Heart left ventricle (tissue), 16 donors: ENCODE measurements at regions not wholly inside any gene's neighbourhood (a gene's known extent, or its start where the extent isn't known, plus 50 kb on each side); places are given as distances from the start of the nearest gene placed in this dataset.

Source experiments
- ATAC-seq, 4 donors: fragments of 200-7000 bp; cut with Tn5 transposase; one replicate each; pipeline ENCODE4 v1.9.1; 2020 to 2022; ENCODE audit warnings: moderate library complexity in 4 of 4, mild to moderate bottlenecking in 3 of 4, moderate number of reproducible peaks in 1 of 4
- DNase-seq, 5 donors: peaks; one replicate each; pipeline ENCODE4 v3.0.0-alpha.2; 2020
- H3K27ac ChIP-seq, 12 donors: fragments of 200-600 bp; sonication (generic) in 4 of 12; one replicate each; pipeline versions ENCODE4 v1.5.0 to v1.8.0; 2016 to 2022; ENCODE audit warnings: mild to moderate bottlenecking in 2 of 12
- H3K27me3 ChIP-seq, 9 donors: fragments of 200-600 bp; sonication (generic) in 2 of 9; one replicate each; pipeline versions ENCODE4 v1.5.1 to v1.8.0; 2016 to 2022; ENCODE audit warnings: mild to moderate bottlenecking in 3 of 9
- H3K36me3 ChIP-seq, 9 donors: fragments of 200-600 bp; sonication (generic) in 2 of 9; one replicate each; pipeline versions ENCODE4 v1.5.0 to v1.8.0; 2018 to 2022; ENCODE audit warnings: mild to moderate bottlenecking in 2 of 9
- H3K4me1 ChIP-seq, 12 donors: fragments of 200-600 bp; sonication (generic) in 4 of 12; one replicate each; pipeline versions ENCODE4 v1.5.0 to v1.8.0; 2016 to 2022; ENCODE audit warnings: mild to moderate bottlenecking in 3 of 12
- H3K4me3 ChIP-seq, 12 donors: fragments of 200-600 bp; sonication (generic) in 4 of 12; one replicate each; pipeline versions ENCODE4 v1.5.0 to v1.8.0; 2017 to 2022; ENCODE audit warnings: mild to moderate bottlenecking in 9 of 12, moderate library complexity in 4 of 12
- H3K9me3 ChIP-seq, 12 donors: fragments of 200-600 bp; sonication (generic) in 4 of 12; one replicate each; pipeline versions ENCODE4 v1.5.0 to v1.8.0; 2016 to 2022; ENCODE audit warnings: mild to moderate bottlenecking in 1 of 12
- CTCF ChIP-seq, 12 donors: fragments of 200-600 bp; sonication (generic) in 4 of 12; IDR thresholded peaks; one replicate each; pipeline versions ENCODE4 v1.5.0 to v1.8.0; 2018 to 2022; ENCODE audit warnings: antibody characterized with exemption in 12 of 12, mild to moderate bottlenecking in 5 of 12
- POLR2A ChIP-seq, 2 donors: fragments of 450-650 bp; IDR thresholded peaks; one replicate each; pipeline ENCODE4 v1.6.1; 2017; ENCODE audit warnings: antibody characterized with exemption in 2 of 2, mild to moderate bottlenecking in 2 of 2, moderate library complexity in 2 of 2
- WGBS, 4 donors: extraction: QIAGEN DNeasy Blood & Tissue Kit in 2 of 4; methylation state at CpG; one replicate each; pipeline versions ENCODE4 v1.1.5 to v1.1.7; 2013 to 2018; 5-methylcytosine and 5-hydroxymethylcytosine counted together
- intact Hi-C, 10 donors: fragments of 100-400 bp; cut with DNase I; formaldehyde crosslinking; loops; one replicate each; pipeline versions ENCODE4 v1.11.1 to v1.14.2; 2022
- donor health status: ischemic (EF 13 %, LVEDD 7.1; RV severe dilation, severe dysfunction).
- donor health status: healthy with polysubstance abuse.
- donor health status: DM: no; HTN: yes; CAD: no.
- donor health status: DM: no; HTN: no; CAD: no.
- donor health status: ischemic (EF 25% LVEDD 6.9; RV normal size, moderate dysfunction).
- donor health status: ischemic (EF 25% LVEDD 5.7; RV mildly dilated, moderate dysfunction).
- donor health status: healthy.
- donor health status: DM: yes; HTN: yes; CAD: no.
- donor health status: ischemic (EF 35%, LVEDD 5.7; RV mildly dilated, moderate dysfunction).
- donor health status: nonischemic (EF 11% LVEDD 7.7; RV severe dilation, severe dysfunction).
- donor health status: DM: yes; HTN: yes; CAD: no.
- donor health status: PGD.
- donor health status: ischemic (EF 29% LVEDD 5.4; RV normal size, mild dysfunction).
- donor health status: nonischemic (EF 23%, LVEDD 6.1; RV moderate dilation, normal function).

- intact Hi-C loops, result loop anchor here in 4 of 10 donors (5.0 to 10.0 kb wide), 2 partner anchors 50 to 158 kb away; no protein-coding TSS in a partner anchor
- H3K27ac ChIP-seq, result peak overlapping the region in 3 of 12 donors; percentile 29 to 47 (median 29)
- peak; percentile 80 to 90 (median 86) for ATAC-seq
These were observed 77.2 kb upstream of the ECI2 start for GRCh38 chr6:4212588-4212987.

GRCh38 chr6:4210629-4211419, 75.4 kb upstream of the ECI2 start:
- Histone ChIP-seq H3K36me3 (no peaks in the 10 kb centered on the region), H3K4me3 (no peak overlapping the region), H3K27ac (no peak overlapping the region), H3K27me3 (no peaks in the 10 kb centered on the region), H3K9me3 (peaks cover 0 to 19% (median 0%) of the 10 kb centered on the region in 12 donors), H3K4me1 (peaks cover 0 to 29% (median 9%) of the 10 kb centered on the region in 12 donors)
- DNase-seq (peak; percentile 27 to 56 (median 52)), ATAC-seq (peak in 3 of 4 donors; percentile 68 to 80 (median 70))
- WGBS, 4 donors, result 65 to 79% (median 76%) methylated on average over 4 of the region's 4 CpGs
- no peak for TF ChIP-seq POLR2A (IDR thresholded peaks at IDR 0.05)
- TF ChIP-seq CTCF (IDR thresholded peaks at IDR 0.05), result peak; percentile 55 to 78 (median 70)
- intact Hi-C loops, result loop anchor here in 5 of 10 donors (2.0 to 10.0 kb wide), 3 partner anchors 49 to 156 kb away; no protein-coding TSS in a partner anchor

More at GRCh38 chr6:4212588-4212987, 77.2 kb upstream of the ECI2 start:
- Histone ChIP-seq H3K27me3 (no peaks in the 10 kb centered on the region), H3K4me3 (no peak overlapping the region), H3K9me3 (peaks cover 0 to 19% (median 0%) of the 10 kb centered on the region in 12 donors), H3K36me3 (no peaks in the 10 kb centered on the region), H3K4me1 (peaks cover 0 to 26% (median 9%) of the 10 kb centered on the region in 12 donors)
- TF ChIP-seq POLR2A (IDR thresholded peaks at IDR 0.05) (no peak), CTCF (IDR thresholded peaks at IDR 0.05) (no peak)
- 43 to 67% (median 53%) methylated on average over 1 of the region's 1 CpG for WGBS, 4 donors
- peak in 1 of 5 donors; percentile 26 for DNase-seq

GRCh38 chr6:4209196-4209595, 73.8 kb upstream of the ECI2 start:
- peaks cover 0 to 29% (median 9%) of the 10 kb centered on the region in 12 donors for H3K4me1 ChIP-seq
- no peak for ATAC-seq
- intact Hi-C loops, result no loop called here

More at GRCh38 chr6:4209196-4209595, 73.8 kb upstream of the ECI2 start:
- DNase-seq, result no peak
- H3K9me3 ChIP-seq, result peaks cover 0 to 16% (median 0%) of the 10 kb centered on the region in 12 donors
- no peaks in the 10 kb centered on the region for H3K27me3 ChIP-seq
- no peak overlapping the region for H3K4me3 ChIP-seq
- H3K27ac ChIP-seq, result peak overlapping the region in 1 of 12 donors; percentile 14
- 44 to 74% (median 67%) methylated on average over 2 of the region's 2 CpGs for WGBS, 4 donors
- no peaks in the 10 kb centered on the region for H3K36me3 ChIP-seq
- no peak for TF ChIP-seq POLR2A (IDR thresholded peaks at IDR 0.05)
- TF ChIP-seq CTCF (IDR thresholded peaks at IDR 0.05), result no peak
